ENCODE measurements at regions not wholly inside any gene's neighbourhood (a gene's known extent, or its start where the extent isn't known, plus 50 kb on each side); places are given as distances from the start of the nearest gene placed in this dataset.

DNA sequence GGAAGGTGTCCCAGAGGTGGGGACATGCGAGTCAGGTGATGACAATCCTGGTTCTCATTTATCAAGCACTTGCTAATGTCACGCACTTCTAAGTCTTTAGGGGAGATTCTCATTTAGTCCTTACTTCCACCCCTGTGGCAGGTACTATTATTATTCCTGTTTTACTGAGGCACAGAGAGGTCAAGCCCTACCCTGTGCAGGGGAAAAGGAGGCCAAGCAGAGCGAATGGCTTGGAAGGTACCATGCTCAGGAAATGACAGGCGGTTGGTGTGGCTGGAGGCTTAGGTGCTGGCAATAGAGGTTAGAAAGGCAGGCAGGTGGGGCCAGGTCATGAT lies 268.9 kb downstream of the UACA start:
- no peaks in the 10 kb centered on the region for H3K27me3 ChIP-seq
- no peaks in the 10 kb centered on the region for H4K20me1 ChIP-seq (ENCODE audit: low read depth)
- Mint-ChIP-seq H3K27me3 (ENCODE audit: insufficient read depth, low read depth) (peaks cover 12% of the 10 kb centered on the region), H3K27ac (peak overlapping the region; percentile 73), H3K4me1 (peaks cover 31% of the 10 kb centered on the region), H3K9me3 (no peaks in the 10 kb centered on the region), H3K4me3 (no peak overlapping the region), H3K36me3 (no peaks in the 10 kb centered on the region)
- no peak overlapping the region for H3K27ac ChIP-seq
- DNase-seq (ENCODE audit: low spot score), result no peak
- peaks cover 16% of the 10 kb centered on the region for H3K4me1 ChIP-seq
- H3K79me2 ChIP-seq (ENCODE audit: low read depth), result no peaks in the 10 kb centered on the region
- peak overlapping the region; percentile 32 for H3K4me2 ChIP-seq
- H3K36me3 ChIP-seq, result no peaks in the 10 kb centered on the region
- H3K9ac ChIP-seq, result no peak overlapping the region
- H3K9me3 ChIP-seq (ENCODE audit: low read depth), result no peaks in the 10 kb centered on the region
- H2AFZ ChIP-seq (replicated peaks), result no peak overlapping the region
- H3F3A ChIP-seq (ENCODE audit: low read depth), result peaks cover 14% of the 10 kb centered on the region
- H3K4me3 ChIP-seq, result no peak overlapping the region
- TF ChIP-seq, protein P1, sequence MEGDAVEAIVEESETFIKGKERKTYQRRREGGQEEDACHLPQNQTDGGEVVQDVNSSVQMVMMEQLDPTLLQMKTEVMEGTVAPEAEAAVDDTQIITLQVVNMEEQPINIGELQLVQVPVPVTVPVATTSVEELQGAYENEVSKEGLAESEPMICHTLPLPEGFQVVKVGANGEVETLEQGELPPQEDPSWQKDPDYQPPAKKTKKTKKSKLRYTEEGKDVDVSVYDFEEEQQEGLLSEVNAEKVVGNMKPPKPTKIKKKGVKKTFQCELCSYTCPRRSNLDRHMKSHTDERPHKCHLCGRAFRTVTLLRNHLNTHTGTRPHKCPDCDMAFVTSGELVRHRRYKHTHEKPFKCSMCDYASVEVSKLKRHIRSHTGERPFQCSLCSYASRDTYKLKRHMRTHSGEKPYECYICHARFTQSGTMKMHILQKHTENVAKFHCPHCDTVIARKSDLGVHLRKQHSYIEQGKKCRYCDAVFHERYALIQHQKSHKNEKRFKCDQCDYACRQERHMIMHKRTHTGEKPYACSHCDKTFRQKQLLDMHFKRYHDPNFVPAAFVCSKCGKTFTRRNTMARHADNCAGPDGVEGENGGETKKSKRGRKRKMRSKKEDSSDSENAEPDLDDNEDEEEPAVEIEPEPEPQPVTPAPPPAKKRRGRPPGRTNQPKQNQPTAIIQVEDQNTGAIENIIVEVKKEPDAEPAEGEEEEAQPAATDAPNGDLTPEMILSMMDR (IDR thresholded peaks at IDR 0.05), result no peak
- TF ChIP-seq EZH2phosphoT487 (IDR thresholded peaks at IDR 0.05), result no peak
- no peak for TF ChIP-seq EZH2 (IDR thresholded peaks at IDR 0.05)

DNA sequence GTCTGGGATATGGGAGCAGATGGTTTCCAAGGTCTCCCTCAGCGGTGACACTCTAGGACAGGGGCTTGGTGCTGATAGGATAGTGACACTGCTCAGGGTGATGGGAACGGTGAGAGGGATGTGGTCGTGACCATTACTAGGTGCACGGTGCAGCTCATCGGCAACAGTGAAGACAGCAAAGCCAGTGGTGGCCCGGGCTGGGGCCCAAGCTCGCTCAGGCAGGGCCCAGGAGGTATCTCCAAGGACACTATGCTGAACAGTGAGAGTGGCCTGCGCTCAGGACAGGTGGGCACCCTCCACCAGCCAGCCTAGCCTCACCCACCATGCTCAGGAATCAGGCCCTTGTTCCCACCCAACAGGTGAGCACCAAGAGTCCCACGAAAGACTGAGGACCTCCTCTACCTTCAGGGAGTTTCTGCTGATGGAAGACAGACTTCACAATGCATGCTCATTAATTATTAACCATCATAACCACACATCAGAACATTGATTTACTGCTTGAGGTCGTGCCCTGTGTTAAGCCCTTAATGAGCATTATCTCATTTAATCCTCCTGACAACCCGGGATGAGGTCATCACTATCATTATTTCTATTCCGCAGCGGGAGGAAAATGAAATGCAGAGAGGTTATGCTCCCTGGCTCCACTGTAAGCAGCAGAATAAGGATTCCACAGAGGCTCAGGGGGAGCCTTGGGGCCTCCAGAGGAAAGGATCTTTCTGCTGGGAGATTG lies 269.4 kb downstream of the UACA start:
- Histone ChIP-seq H4K20me1 (ENCODE audit: low read depth) (no peaks in the 10 kb centered on the region), H3K4me2 (peak overlapping the region; percentile 32), H3F3A (ENCODE audit: low read depth) (peaks cover 14% of the 10 kb centered on the region), H3K27me3 (no peaks in the 10 kb centered on the region), H3K27ac (no peak overlapping the region), H2AFZ (replicated peaks) (no peak overlapping the region), H3K79me2 (ENCODE audit: low read depth) (no peaks in the 10 kb centered on the region), H3K36me3 (no peaks in the 10 kb centered on the region), H3K4me3 (no peak overlapping the region), H3K4me1 (peaks cover 16% of the 10 kb centered on the region), H3K9ac (no peak overlapping the region), H3K9me3 (ENCODE audit: low read depth) (no peaks in the 10 kb centered on the region)
- H3K9me3 Mint-ChIP-seq, result no peaks in the 10 kb centered on the region
- TF ChIP-seq EZH2 (IDR thresholded peaks at IDR 0.05), result no peak
- TF ChIP-seq EZH2phosphoT487 (IDR thresholded peaks at IDR 0.05), result no peak
- TF ChIP-seq, protein P1 (IDR thresholded peaks at IDR 0.05), result no peak
- peaks cover 31% of the 10 kb centered on the region for H3K4me1 Mint-ChIP-seq
- H3K27ac Mint-ChIP-seq, result peak overlapping the region; percentile 73
- no peak for DNase-seq (ENCODE audit: low spot score)
- H3K36me3 Mint-ChIP-seq, result no peaks in the 10 kb centered on the region
- peaks cover 12% of the 10 kb centered on the region for H3K27me3 Mint-ChIP-seq (ENCODE audit: insufficient read depth, low read depth)
- peak overlapping the region; percentile 60 for H3K4me3 Mint-ChIP-seq

DNA sequence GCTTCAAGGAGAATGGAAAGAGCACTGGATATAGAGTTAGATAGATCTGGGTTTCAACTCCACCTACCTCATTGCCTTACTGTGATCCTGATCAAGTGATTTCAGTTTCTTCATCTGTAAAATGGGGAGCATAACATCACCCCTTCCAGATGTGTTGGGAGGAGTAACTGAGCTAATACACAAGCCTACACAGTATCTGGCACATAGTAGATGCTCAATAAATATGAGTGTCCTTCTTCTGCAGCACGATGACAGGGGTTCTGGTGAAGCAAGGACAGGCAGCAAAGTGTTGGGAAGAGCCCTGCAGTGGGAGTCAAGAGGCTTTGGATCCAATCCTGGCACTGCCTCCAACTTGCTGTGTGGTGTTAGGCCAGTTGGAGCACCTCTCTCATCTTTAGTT lies 270.0 kb downstream of the UACA start:
- Histone ChIP-seq H3K79me2 (ENCODE audit: low read depth) (no peaks in the 10 kb centered on the region), H4K20me1 (ENCODE audit: low read depth) (no peaks in the 10 kb centered on the region), H3K9me3 (ENCODE audit: low read depth) (no peaks in the 10 kb centered on the region), H3K27ac (no peak overlapping the region), H3K4me3 (no peak overlapping the region), H3F3A (ENCODE audit: low read depth) (peaks cover 14% of the 10 kb centered on the region), H3K4me2 (no peak overlapping the region), H3K4me1 (peaks cover 16% of the 10 kb centered on the region), H3K36me3 (no peaks in the 10 kb centered on the region), H3K9ac (no peak overlapping the region), H3K27me3 (no peaks in the 10 kb centered on the region), H2AFZ (replicated peaks) (no peak overlapping the region)
- Mint-ChIP-seq H3K36me3 (no peaks in the 10 kb centered on the region), H3K4me1 (peaks cover 31% of the 10 kb centered on the region), H3K27me3 (ENCODE audit: insufficient read depth, low read depth) (peaks cover 12% of the 10 kb centered on the region), H3K4me3 (peak overlapping the region; percentile 60), H3K27ac (peak overlapping the region; percentile 44), H3K9me3 (no peaks in the 10 kb centered on the region)
- DNase-seq (ENCODE audit: low spot score), result no peak
- TF ChIP-seq EZH2 (IDR thresholded peaks at IDR 0.05), result no peak
